ENCODE measurements at regions not wholly inside any gene's neighbourhood (a gene's known extent, or its start where the extent isn't known, plus 50 kb on each side); places are given as distances from the start of the nearest gene placed in this dataset.
"Not testable (repeated sequence)": the region's sequence is repeated elsewhere in the genome, so short reads cannot be mapped to it uniquely, and the experiment has no call there.

DNA sequence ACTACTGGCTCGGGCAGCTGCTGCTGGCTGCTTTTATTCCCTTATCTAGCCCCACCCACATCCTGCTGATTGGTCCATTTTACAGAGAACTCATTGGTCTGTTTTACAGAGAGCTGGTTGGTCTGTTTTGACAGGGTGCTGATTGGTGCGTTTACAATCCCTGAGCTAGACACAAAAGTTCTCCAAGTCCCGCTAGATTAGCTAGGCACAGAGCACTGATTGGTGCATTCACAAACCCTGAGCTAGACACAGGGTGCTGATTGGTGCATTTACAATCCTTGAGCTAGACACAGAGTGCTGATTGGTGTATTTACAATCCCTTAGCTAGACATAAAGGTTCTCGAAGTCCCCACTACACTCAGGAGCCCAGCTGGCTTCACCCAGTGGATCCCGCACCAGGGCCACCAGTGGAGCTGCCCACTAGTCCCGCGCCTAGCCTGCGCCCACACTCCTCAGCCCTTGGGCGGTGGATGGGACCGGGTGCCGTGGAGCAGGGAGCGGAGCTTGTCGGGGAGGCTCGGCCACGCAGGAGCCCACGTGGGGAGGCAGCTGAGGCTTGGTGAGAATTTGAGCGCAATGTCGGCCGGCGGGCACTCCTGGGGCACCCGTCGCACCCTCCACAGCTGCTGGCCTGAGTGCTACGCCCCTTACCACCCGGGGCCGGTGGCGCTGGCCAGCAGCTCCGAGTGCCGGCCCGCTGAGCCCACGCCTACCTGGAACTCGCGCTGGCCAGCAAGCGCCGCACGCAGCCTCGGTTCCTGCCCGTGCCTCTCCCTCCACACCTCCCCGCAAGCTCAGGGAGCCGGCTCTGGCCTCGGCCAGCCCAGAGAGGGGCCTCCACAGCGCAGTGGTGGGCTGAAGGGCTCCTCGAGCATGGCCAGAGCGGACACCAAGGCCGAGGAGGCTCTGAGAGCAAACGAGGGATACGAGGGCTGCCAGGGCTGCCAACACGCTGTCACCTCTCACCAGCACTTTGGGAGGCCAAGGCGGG lies 91.1 kb upstream of the HS3ST2 start:
- H3K18ac ChIP-seq (ENCODE audit: low read depth, low read length); dilution Hi-C loops (cut with HindIII; ENCODE audit: low sequenced_read_pairs, unreplicated experiment): not testable (repeated sequence)

More for the DNA sequence above, 91.1 kb upstream of the HS3ST2 start:
- POLR2A ChIA-PET (ENCODE audit: unreplicated experiment); H2BK120ac ChIP-seq (ENCODE audit: low read depth, low read length); H4K5ac ChIP-seq (ENCODE audit: low read depth, low read length); H3K23ac ChIP-seq (ENCODE audit: low read depth, low read length); DNase-seq; H2AFZ ChIP-seq (replicated peaks; ENCODE audit: low read length, poor library complexity); H4K20me1 ChIP-seq (ENCODE audit: insufficient read depth, low read length); H3K27ac ChIP-seq (ENCODE audit: insufficient read depth, low read length); in situ Hi-C loops (cut with MboI; ENCODE audit: low sequenced_read_pairs); H2BK5ac ChIP-seq (ENCODE audit: low read depth, low read length, poor library complexity, severe bottlenecking); H3K9me3 ChIP-seq (ENCODE audit: control insufficient read depth, insufficient read depth, low read length); H3K56ac ChIP-seq (ENCODE audit: extremely low read depth, insufficient read depth, low read length); CTCF ChIA-PET; BruUV-seq (replicated peaks); H3K9ac ChIP-seq (ENCODE audit: low read depth, low read length); intact Hi-C loops (cut with micrococcal nuclease); H3K14ac ChIP-seq (replicated peaks; ENCODE audit: low read depth, low read length); H2BK15ac ChIP-seq (ENCODE audit: low read depth, low read length); H3K4me2 ChIP-seq (ENCODE audit: low read depth, low read length); H3K36me3 ChIP-seq (ENCODE audit: control insufficient read depth, insufficient read depth, low read length); H2BK20ac ChIP-seq (ENCODE audit: low read depth, low read length); H3K27me3 ChIP-seq (ENCODE audit: control insufficient read depth, insufficient read depth, low read length); H2AK9ac ChIP-seq (replicated peaks; ENCODE audit: low read depth, low read length, poor library complexity); H3K9me1 ChIP-seq (ENCODE audit: insufficient read depth, low read length); H3K4me1 ChIP-seq (ENCODE audit: control insufficient read depth, insufficient read depth, low read length); ATAC-seq (ENCODE audit: low read depth); H3K79me1 ChIP-seq (ENCODE audit: low read depth in 1 of 2, low read length in 2 of 2); H2AK5ac ChIP-seq (ENCODE audit: low read depth, low read length); H4K8ac ChIP-seq (ENCODE audit: low read depth in 2 of 2, low read length in 2 of 2); H3K4ac ChIP-seq (ENCODE audit: low read depth, low read length); H3K4me3 ChIP-seq (ENCODE audit: insufficient read depth, low read depth, low read length); H4K91ac ChIP-seq (ENCODE audit: insufficient read depth, low read depth, low read length): not testable (repeated sequence)
- 86% methylated on average over 20 of the region's 48 CpGs; no CpG with 5 or more reads in 1 of the 2 experiments for WGBS, 2 experiments (ENCODE audit: extremely low coverage in 2 of 2, insufficient read length in 1 of 2)
